ENCODE measurements at regions not wholly inside any gene's neighbourhood (a gene's known extent, or its start where the extent isn't known, plus 50 kb on each side); places are given as distances from the start of the nearest gene placed in this dataset.

DNA sequence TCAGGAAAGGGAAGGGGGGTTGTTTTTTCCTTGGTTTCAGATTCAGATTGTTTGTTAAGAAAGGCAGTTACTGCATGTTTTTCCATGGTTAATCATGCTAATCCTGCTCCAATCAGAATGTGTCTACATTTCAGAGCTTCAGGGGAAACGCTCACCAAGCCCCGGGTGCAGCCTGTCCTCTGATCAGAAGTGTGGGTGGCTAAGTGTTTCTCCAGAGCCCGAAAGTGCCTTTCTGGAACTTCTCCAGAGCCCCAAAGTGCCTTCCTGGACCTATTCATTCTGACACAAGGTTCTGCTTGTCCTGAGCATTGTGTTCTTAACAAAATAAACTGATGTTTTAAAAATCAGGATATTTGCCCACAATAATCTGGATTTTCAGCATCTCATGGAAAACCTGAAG, 359.0 kb upstream of the ZNF521 start:
- intact Hi-C loops (cut with micrococcal nuclease): no loop called here
- no peak for ATAC-seq
- POLR2A ChIA-PET: no interaction called here
- Mint-ChIP-seq H3K9me3 (no peaks in the 10 kb centered on the region), H3K4me1 (ENCODE audit: low read depth) (no peaks in the 10 kb centered on the region), H3K27me3 (no peaks in the 10 kb centered on the region), H3K4me3 (no peak overlapping the region), H3K36me3 (ENCODE audit: low read depth) (no peaks in the 10 kb centered on the region), H3K27ac (no peak overlapping the region)
- DNase-seq: no peak
- CTCF ChIA-PET: no interaction called here
- TF ChIP-seq, protein P1, sequence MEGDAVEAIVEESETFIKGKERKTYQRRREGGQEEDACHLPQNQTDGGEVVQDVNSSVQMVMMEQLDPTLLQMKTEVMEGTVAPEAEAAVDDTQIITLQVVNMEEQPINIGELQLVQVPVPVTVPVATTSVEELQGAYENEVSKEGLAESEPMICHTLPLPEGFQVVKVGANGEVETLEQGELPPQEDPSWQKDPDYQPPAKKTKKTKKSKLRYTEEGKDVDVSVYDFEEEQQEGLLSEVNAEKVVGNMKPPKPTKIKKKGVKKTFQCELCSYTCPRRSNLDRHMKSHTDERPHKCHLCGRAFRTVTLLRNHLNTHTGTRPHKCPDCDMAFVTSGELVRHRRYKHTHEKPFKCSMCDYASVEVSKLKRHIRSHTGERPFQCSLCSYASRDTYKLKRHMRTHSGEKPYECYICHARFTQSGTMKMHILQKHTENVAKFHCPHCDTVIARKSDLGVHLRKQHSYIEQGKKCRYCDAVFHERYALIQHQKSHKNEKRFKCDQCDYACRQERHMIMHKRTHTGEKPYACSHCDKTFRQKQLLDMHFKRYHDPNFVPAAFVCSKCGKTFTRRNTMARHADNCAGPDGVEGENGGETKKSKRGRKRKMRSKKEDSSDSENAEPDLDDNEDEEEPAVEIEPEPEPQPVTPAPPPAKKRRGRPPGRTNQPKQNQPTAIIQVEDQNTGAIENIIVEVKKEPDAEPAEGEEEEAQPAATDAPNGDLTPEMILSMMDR (IDR thresholded peaks at IDR 0.05): no peak

DNA sequence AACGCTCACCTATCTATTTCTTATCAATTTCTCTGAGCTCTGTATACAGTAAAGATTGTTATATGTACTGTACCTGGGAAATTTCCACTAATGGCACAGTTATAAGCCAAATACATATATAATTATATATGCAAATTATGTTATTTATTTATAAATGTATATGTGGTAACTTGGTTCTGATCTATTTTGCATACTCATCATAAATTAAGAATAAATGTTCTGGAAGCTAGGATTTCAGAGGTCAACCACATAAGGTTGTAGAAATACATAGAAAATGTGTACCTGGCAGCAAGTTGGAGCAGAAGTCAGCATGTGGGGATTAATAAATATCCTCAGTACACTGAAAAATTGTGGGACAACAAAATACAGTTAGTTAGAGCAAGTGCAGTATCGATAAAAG, 353.7 kb upstream of the ZNF521 start:
- ChIA-PET CTCF (no interaction called here), POLR2A (no interaction called here)
- ATAC-seq: no peak
- Mint-ChIP-seq H3K27ac (no peak overlapping the region), H3K36me3 (ENCODE audit: low read depth) (no peaks in the 10 kb centered on the region), H3K27me3 (no peaks in the 10 kb centered on the region), H3K9me3 (no peaks in the 10 kb centered on the region), H3K4me1 (ENCODE audit: low read depth) (no peaks in the 10 kb centered on the region), H3K4me3 (no peak overlapping the region)
- TF ChIP-seq, protein P1 (IDR thresholded peaks at IDR 0.05): no peak
- no peak for DNase-seq
- intact Hi-C loops (cut with micrococcal nuclease): no loop called here

DNA sequence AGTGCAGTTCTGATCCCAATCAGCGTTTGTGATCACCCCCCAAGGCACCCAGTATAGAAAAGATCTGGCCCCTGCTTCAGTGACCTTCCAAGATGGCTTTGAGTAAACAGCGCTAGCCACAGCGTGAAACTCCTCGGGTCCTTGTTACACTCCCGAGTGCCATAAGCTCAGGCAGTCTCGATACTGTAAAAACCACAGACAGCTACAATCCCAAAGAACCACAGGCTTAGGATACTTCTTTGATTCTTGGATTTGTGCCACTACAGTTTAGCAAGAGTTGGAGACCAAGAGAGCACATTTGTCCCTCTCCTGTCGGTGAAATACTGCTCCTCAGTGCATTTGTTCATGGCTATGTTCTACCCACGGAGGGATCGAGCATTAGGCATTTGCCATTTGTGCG, 352.5 kb upstream of the ZNF521 start:
- ATAC-seq (no peak), DNase-seq (no peak)
- TF ChIP-seq, protein P1 (IDR thresholded peaks at IDR 0.05): no peak
- no peaks in the 10 kb centered on the region for H3K4me1 Mint-ChIP-seq (ENCODE audit: low read depth)
- intact Hi-C loops (cut with micrococcal nuclease): no loop called here
- ChIA-PET POLR2A (no interaction called here), CTCF (no interaction called here)
- H3K27me3 Mint-ChIP-seq: peaks cover 2% of the 10 kb centered on the region
- no peaks in the 10 kb centered on the region for H3K9me3 Mint-ChIP-seq
- H3K36me3 Mint-ChIP-seq (ENCODE audit: low read depth): no peaks in the 10 kb centered on the region
- no peak overlapping the region for H3K4me3 Mint-ChIP-seq
- no peak overlapping the region for H3K27ac Mint-ChIP-seq

DNA sequence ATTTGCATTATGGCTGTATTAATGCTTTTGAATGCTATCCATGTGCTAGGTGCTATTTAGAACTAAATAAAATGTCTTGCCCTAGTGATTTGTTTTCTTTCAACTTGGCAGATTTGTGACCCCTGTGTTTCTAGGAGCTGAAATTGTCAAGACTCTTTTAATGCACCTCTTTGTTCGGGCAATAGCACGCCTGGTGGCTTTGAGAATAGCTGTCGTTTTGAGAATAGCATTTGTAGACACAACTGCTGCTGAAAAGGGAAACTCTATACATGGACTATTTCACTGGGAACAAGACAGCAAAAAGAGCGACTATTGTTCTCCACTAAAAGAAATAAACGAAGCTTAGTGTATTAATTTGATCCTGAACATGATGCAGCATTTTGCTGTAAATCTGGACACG, 352.1 kb upstream of the ZNF521 start:
- POLR2A ChIA-PET: interaction anchor here (0.7 kb wide), 1 partner anchor 351 kb away, joined by 3 read pairs; no protein-coding TSS in a partner anchor
- CTCF ChIA-PET: no interaction called here
- intact Hi-C loops (cut with micrococcal nuclease): no loop called here
- Mint-ChIP-seq H3K36me3 (ENCODE audit: low read depth) (no peaks in the 10 kb centered on the region), H3K27me3 (peaks cover 2% of the 10 kb centered on the region), H3K4me1 (ENCODE audit: low read depth) (no peaks in the 10 kb centered on the region), H3K4me3 (no peak overlapping the region), H3K27ac (no peak overlapping the region), H3K9me3 (no peaks in the 10 kb centered on the region)
- no peak for DNase-seq
- TF ChIP-seq, protein P1 (IDR thresholded peaks at IDR 0.05): no peak
- ATAC-seq: no peak

DNA sequence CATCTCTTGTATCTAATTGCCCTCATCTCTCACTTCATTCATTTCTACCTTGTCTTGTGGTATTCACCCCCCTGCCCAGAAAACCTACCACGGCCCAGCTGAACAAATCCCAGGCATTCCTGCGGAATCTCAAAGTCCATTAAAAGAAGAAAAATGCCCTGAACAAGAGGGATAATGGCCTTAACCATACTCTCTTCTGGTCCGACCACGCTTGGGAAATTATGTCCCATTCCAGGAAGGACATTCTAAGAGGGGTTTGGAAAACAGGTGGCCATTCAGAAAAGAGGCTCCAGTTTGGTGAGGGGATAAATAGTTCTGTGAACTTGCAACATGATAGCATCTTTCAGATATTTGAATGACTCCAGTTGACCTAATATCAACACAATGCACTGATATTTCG, 349.9 kb upstream of the ZNF521 start:
- CTCF ChIA-PET: no interaction called here
- H3K36me3 Mint-ChIP-seq (ENCODE audit: low read depth): no peaks in the 10 kb centered on the region
- peaks cover 2% of the 10 kb centered on the region for H3K27me3 Mint-ChIP-seq
- ATAC-seq (no peak), DNase-seq (no peak)
- H3K9me3 Mint-ChIP-seq: no peaks in the 10 kb centered on the region
- POLR2A ChIA-PET: no interaction called here
- no peak overlapping the region for H3K4me3 Mint-ChIP-seq
- no peaks in the 10 kb centered on the region for H3K4me1 Mint-ChIP-seq (ENCODE audit: low read depth)
- intact Hi-C loops (cut with micrococcal nuclease): no loop called here
- no peak overlapping the region for H3K27ac Mint-ChIP-seq
- TF ChIP-seq, protein P1 (IDR thresholded peaks at IDR 0.05): no peak
